ENCODE measurements at regions not wholly inside any gene's neighbourhood (a gene's known extent, or its start where the extent isn't known, plus 50 kb on each side); places are given as distances from the start of the nearest gene placed in this dataset.

GRCh38 chr14:51513933-51514332, 137.8 kb upstream of the FRMD6 start (continued):
- no peak for TF ChIP-seq POU5F1 (IDR thresholded peaks at IDR 0.05; ENCODE audit: low read depth, low read length)
- TF ChIP-seq PHF8 (conservative IDR thresholded peaks at IDR 0.05; ENCODE audit: low read depth, low read length), result no peak
- TF ChIP-seq NANOG (IDR thresholded peaks at IDR 0.05; ENCODE audit: insufficient read depth, low read depth, low read length, poor library complexity, severe bottlenecking), result no peak
- no peak for TF ChIP-seq SP1 (IDR thresholded peaks at IDR 0.05; ENCODE audit: low read depth, low read length)
- no peak for TF ChIP-seq CREB1 (IDR thresholded peaks at IDR 0.05)
- TF ChIP-seq ASH2L (IDR thresholded peaks at IDR 0.05; ENCODE audit: low read length), result no peak
- no peak for TF ChIP-seq POLR2AphosphoS5 (IDR thresholded peaks at IDR 0.05; ENCODE audit: low read depth, low read length)
- TF ChIP-seq KDM5A (IDR thresholded peaks at IDR 0.05; ENCODE audit: low read length), result no peak

Measured in H1 (cell line).